ENCODE measurements at regions not wholly inside any gene's neighbourhood (a gene's known extent, or its start where the extent isn't known, plus 50 kb on each side); places are given as distances from the start of the nearest gene placed in this dataset.

DNA sequence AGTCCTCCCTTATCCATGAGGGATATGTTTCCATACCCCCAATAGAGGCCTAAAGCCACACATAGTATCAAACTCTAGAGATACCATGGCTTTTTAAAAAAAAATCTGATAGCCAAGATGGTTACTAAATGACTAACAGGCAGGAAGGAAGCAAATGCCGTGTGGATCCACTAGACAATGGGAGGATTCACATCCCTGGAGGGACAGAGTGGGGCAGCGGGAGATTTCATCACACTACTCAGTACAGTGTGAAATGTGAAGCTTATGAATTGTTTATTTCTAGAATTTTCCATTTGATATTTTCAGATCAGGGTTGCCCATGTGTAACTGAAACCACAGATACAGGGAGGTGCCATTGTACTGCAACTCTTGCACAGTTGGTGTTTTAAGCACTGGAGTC is 826.6 kb downstream of the SQOR start:
- DNase-seq (ENCODE audit: low read depth in 4 of 4, low spot score in 3 of 4) = no peak

DNA sequence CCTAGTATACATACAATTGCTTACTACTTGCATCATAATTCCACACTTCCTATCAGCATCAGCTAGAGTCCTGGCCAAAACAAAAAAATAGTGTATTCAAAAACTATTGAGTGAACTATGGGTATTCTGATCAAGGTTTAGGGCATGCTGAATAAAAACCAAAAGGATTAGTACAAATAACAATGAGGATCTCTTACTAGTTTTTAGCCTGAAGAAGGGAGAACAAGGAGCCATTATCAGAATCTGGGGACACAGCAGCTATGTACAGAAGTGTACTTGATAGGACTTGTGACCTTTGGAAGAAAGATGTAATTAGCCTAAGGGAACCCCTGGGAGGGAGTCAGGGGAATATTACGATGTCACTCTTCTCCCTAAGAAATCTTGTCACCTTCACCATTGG is 832.2 kb downstream of the SQOR start:
- no peak for DNase-seq (ENCODE audit: low read depth in 4 of 4, low spot score in 3 of 4)

DNA sequence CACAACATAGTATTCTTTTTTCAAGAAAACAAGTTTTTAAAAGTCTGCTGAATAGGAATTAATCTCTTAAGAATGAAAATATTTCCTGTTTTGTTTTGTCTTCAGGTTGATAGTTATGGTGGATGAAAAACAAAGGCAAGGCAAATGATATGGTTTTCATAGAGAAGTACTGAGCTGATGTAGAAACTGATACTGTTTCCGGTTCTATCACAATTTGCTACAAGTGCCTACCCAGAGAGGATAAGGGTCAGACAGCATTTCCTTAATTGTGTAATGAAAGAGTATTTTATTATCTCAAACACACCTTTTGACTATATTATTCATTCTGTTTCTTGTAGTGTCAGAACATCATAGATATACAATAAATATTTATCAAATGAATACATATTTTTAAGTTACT is 836.3 kb downstream of the SQOR start:
- DNase-seq (ENCODE audit: low read depth in 4 of 4, low spot score in 3 of 4) = no peak

DNA sequence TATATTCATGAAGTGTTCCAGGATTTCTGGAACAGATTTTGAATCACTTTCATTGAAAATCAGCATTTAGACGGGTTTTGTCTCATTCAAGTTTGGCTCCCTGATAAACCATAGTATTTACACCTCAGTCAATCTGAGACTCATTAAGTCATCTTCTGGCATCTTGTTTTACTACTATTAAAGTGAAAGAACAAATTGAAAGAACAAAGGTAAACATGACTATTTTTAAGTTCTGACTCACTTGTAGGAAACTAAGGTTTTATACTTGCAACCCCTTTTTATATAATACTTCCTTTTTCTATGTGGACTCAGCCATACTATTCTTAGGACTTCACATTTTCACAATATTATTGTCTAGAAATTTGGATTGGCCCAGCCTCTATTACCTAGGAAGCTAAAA is 854.4 kb downstream of the SQOR start:
- no peak for DNase-seq (ENCODE audit: low read depth in 4 of 4, low spot score in 3 of 4)

DNA sequence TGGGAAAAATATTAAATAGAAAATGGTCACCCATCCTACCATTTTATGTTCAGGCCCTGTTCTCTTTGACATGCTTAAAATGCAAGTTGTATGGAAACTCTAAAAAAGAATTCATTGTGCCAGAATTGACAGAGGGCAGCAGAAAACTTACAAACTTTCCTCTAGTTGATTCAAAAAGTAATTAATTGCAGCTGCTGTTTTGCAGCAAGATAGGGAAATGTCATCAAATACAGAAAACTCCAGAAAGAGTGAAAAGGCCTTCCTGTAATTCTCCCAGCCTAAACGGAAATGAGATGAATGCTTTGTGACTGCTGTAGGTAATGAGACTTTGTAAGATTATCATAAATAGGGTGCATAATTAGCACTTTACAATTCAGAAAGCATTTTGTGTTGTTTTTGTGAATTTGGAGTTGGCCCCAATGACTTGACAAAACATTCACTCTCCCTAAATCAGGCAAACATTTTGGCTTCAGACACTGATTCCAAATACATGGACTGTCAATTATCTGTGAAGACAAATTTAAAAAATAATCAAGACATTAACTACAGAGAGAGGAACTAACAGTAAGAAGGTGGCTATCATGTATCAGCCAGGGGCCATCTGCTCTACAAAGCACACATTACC is 861.8 kb downstream of the SQOR start:
- DNase-seq (ENCODE audit: low read depth in 4 of 4, low spot score in 3 of 4) = no peak

DNA sequence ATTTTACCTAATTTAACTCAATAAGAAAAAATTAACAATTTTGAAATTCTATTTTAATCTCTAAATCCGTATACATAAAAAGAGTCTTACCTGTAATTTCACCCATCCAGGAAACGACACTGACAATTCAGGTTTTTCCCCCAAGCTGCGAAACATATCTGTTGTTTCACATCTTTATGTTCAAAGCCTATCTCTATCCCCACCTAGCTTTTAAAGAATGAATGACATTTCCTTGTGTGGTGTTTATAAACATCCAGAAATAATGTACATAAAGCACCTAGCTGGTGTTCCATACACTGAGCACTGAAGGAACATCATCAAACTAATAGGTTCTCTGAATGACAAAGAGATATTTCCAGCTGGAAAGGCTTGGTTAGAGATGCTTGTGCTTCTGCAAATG is 867.8 kb downstream of the SQOR start:
- DNase-seq (ENCODE audit: low read depth in 4 of 4, low spot score in 3 of 4) = no peak

DNA sequence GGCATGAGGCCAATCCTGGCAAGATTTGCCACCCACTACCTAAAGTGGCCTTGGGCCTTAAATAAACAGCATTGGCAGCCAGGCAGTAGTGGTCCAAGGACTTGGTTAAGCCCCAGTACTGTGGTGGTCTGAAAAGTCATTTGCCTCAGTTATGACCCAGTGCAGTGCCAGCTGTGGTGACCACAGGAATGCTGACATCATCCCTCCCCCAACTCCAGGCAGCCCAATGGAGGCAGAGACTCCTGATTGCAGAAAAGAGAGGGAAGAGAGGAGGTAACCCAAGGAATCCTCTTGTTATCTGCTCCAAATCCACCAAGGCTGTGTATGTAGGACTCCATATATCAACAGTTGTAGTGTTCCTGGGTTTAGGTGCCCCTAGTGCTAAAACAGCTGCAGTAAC is 883.6 kb downstream of the SQOR start:
- DNase-seq (ENCODE audit: low read depth in 4 of 4, low spot score in 3 of 4) = no peak

DNA sequence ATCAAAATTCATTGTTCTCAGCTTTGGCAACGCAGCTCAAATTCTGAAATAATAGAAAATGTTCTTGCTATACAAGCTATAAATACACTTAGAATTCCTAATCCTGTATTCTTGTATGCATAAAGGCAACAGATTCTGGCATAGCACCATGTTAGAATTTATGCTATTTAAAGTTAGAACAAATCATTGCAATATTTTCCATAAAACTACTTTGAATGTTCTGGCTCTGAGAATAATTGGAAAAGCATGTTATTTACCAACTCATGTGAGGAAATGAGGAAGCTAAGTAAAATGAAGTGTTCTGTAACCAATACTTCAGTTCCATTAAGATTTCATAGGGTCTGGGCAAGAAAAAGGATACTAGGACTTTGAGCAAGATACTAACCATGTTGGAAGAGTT is 888.9 kb downstream of the SQOR start:
- no peak for DNase-seq (ENCODE audit: low read depth in 4 of 4, low spot score in 3 of 4)

DNA sequence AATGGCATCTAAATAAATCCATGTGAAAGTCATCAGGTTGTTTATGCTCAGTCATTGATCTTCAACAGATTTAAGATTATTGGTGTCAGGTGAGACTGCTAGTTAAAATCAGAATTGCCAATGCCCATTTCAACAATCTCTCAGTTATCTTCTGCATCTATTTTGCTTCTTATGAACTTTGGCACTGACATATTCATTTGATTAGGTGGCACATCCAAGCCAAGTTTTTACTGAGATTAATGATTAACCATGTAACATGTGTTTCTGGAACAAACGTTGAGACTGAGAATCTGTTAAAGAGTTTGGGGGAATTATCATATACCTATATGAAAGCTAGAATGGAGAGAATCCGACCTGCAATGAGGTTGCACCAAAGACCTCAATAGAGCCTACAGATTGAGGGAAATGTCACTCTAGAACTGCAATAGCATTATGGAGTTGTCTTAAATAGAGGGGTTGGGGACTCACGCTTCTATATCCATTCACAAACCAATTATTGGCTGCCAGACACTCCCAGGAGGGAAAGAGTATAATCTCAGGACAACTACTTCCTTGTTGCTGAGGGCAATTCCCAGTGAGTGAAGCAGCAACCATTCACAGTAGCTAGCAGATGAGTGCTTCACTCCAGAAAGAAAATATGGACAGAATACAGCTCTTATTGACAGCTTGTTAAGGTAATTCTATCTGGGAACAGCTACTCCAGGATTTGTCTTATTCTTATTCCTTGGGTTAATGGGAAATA is 891.3 kb downstream of the SQOR start:
- DNase-seq (ENCODE audit: low read depth in 4 of 4, low spot score in 3 of 4) = no peak

DNA sequence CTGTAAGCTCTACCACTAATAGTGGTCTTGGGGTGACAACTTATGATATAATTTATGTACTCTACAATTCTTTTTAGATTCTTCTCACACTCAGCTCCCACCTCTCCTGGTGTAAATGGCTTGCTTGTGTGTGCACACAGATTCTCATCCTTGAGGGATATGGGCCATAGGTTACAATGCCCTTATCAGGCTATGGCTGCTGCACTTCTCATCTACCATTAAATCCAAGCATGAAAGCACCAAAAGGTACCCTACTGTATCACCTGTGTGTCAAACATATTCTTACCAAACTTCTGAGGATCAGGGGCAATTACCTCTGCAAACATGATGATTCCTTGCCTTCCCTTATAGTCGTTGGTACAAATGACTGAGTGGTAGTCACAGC is 891.9 kb downstream of the SQOR start:
- DNase-seq (ENCODE audit: low read depth in 4 of 4, low spot score in 3 of 4) = no peak

DNA sequence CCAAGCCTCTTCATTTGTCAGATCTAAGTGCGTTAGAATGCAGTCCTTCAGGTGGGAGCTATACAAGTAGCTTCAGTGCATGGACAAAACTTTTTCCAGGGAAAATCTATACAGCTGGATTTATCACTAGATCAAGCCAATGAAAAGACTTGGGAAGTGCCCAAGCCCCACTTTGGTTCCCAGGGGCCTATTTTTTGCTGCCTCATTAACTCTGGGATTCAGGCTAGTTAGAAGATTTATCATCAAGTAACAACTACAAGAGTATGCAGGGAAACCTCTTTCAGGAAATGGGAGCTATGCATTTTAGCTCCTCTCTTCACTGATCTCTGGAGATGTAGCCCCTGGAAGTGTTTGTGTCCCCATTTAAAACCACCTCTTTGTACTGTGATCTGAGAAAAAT is 908.8 kb downstream of the SQOR start:
- peak in 1 of 4 donors; percentile 5 for DNase-seq (ENCODE audit: low read depth in 4 of 4, low spot score in 3 of 4)

DNA sequence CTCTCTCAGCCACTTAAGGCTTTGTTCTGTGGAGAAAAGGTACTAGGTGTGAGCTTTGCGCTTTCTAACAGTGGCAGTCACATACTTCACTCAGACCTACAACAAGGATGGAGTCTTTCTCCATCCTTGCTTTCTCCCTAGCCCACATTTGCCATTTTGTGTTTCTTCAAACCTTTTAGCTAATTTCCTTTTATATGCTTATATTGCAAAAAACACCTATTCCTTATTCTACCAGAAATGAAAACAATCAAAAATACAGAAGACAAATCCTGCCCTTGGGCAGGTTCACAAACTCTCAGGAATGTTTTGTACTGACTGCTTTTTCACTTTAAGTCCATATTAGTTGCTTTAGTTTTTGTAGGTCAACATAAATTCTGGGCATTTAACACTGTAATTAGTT is 914.2 kb downstream of the SQOR start:
- no peak for DNase-seq (ENCODE audit: low read depth in 4 of 4, low spot score in 3 of 4)

DNA sequence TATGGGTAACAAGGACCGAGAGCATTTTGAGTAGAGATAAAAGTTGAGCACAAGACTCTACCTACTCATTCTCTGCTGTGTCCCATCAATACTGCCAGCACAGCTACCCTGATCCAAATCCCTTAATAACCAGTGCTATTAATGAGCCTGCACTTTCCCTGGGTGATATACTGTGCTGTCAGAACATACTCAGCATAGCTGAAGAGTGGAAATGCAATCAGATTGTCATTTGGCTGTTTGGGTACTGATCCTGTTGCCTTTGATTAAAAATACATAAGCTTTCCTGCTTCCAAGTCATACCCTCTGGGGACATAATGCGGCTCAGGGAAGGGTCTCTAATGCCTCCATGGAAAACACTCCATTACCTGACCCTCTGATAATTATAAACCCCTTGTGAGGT is 917.5 kb downstream of the SQOR start:
- DNase-seq (ENCODE audit: low read depth in 4 of 4, low spot score in 3 of 4) = no peak

DNA sequence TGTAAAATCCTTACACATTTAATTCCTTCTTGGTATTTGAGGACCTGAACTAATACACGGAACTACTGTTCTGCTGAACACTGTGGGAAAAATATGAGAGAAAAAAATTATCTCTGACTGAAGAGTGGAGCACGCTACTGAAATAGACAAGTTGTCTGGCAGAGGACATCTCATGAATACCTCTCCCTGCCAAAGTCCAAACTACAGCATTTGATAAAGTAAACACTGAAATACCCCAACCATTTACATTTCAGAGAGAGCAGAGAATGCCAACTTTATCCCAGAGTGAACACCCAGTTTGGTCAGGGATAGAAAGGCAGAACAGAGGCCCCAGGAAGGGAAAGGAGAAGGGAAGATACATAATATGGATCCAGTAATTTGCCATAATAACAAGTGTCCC is 920.7 kb downstream of the SQOR start:
- DNase-seq (ENCODE audit: low read depth in 4 of 4, low spot score in 3 of 4) = no peak

DNA sequence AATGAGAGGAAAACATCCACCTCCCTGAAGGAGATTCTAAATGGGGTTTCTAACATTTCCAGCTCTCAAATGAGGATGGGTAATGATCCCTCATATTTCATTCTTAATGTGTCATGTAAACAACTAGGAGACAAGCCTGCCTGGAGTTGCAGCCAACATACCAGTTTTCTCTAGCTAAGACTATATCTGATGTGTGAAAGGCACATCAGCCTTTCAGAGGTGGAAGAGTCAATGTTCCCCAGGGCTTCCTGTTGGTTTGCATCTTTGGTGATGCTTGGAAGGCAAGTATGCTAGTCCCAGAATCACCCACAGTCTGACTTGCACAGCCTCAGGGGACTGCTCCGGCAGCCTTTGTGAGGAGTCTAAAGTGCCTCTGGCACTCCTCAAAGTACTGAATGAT is 921.2 kb downstream of the SQOR start:
- no peak for DNase-seq (ENCODE audit: low read depth in 4 of 4, low spot score in 3 of 4)

DNA sequence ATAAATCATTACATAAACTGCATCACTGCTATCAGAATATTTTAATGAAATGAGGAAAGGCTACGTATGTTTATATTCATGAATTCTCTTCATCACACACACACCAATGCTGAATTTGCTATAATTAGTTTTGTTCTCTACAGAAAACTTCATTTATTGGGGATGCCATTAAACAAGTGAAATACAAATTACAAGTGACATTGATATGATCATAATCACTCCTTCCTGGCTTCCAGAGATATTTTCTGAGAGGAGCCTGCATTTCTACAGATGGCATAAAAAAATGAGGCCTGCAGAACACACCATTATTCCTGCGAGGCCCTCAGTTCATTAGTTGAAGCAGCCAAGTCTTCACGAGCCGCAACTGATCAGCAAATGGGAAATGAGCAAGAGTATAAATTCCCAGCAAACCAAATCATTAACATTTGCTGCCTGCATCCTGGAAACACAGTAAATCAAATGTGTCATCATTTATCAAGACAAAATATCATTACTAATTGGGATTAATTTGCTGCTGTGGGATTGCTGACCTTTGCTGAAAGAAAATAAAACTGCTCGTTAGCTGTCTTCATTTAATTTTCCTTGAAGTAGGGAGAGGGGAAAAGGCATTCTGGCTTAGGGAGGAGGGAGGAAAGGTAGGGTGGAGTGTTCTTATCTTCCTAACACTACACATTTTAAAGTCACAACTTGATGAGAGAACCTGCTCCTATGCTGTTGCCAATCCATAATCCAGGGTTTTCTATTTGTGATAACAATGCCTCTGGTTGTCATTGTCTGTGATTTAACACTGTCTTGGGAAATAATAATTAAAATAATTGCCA is 921.9 kb downstream of the SQOR start:
- DNase-seq (ENCODE audit: low read depth in 4 of 4, low spot score in 3 of 4) = no peak

DNA sequence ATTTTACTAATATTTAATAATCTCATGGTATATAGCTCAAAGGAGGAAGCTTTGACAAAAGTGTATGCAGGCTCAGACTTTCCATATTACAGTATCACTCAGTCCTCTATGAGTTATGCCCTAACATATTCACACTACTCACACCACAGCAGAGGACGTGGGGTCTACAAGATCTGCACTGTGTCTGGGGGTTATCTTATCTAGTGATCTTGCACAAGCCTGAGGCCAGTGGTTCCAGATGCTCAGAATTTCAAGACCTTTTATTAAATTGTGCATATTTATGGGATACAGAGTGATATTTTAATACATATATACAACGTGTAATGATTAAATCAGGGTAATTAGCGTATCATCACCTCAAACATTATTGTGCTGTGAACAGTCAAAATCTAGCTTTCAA is 933.1 kb downstream of the SQOR start:
- no peak for DNase-seq (ENCODE audit: low read depth in 4 of 4, low spot score in 3 of 4)

DNA sequence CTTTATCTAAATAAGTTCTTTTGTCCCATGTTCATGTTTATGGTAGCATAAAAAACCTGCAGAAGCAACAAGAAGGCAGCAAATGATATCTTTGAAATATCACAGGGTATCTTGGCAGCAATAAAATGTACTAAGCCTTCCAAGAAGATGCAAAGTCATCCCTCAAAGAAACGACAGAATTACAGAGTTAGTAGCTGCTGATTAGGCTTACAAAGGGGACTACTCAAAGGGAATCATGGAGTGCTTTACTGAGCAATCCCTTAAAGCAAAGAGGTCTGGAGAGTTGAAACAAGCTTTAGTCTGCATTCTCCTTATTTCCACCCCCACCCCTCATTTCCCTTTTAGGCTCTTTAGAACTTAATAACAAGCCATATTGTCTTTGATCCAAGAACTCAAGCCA is 935.0 kb downstream of the SQOR start:
- DNase-seq (ENCODE audit: low read depth in 4 of 4, low spot score in 3 of 4) = no peak

DNA sequence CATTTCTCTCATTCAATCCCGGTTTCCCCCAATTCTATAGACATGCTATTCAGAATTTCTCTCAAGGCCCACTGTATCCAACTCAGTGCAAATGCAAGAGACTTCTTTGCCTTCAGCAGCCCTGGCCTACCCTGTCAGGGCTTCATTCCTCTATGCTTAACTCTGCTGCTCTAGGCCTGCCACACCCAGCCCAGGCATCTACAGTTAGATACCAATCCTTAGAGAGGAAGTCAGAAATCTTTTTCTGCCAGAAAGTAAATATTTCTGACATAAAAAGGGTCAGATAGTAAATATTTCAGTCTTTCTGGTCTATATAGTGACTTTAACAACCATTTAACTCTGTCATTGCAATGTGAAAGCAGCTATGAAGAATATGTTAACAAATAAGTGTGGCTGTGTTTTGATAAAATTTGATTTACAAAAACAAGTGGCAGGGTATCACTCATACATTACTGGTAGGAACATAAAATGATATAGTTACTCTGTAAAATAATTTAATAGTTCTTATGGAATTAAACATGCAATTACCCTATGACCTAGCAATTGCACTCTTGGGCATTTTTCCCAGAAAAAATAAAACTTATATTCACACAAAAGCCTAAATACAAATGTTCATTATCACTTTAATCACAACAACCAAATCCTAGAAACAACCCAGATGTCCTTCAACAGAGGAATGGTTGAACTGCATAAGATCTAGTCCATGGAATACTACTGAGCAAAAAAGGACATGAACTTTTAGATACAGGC is 942.0 kb downstream of the SQOR start:
- DNase-seq (ENCODE audit: low read depth in 4 of 4, low spot score in 3 of 4) = peak; percentile 27 to 51 (median 43)

DNA sequence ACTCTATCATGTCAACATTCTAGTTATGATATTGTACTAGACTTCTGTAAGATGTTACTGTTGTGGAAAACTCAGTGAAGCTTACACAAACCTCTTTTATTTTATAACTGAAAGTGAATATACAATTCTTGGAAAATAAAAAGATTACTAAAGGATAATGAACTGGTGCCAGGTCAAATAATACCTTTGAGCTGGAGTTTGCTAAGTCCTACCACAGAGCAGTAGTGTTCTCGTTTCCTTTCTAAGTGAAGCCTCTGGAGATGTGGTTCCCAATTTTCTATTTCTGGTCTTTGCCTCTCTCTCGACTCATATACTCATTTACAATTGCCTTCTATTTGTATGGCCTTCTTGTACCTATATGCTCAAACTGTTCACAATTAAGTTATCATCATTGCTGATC is 942.9 kb downstream of the SQOR start:
- DNase-seq (ENCODE audit: low read depth in 4 of 4, low spot score in 3 of 4) = no peak

DNA sequence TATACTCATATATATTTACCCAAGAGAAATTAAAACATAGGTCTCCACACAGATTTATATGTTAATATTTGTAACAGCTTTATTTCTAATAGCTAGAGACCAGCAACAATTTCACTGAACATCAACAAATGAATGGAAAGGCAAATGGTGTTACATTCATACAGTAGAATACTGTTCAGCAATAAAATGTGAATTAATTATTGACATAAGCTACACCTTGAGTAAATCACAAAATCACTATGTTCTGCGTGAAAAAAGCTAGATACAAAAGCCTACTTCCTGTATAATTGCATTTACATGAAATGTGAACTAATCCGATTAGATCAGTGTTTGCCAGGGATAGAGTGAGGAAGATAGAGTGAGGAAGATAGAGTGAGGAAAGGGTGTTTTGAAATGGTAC is 945.7 kb downstream of the SQOR start:
- no peak for DNase-seq (ENCODE audit: low read depth in 4 of 4, low spot score in 3 of 4)
